Omental fat pad (tissue), 3 donors: ENCODE measurements at regions not wholly inside any gene's neighbourhood (a gene's known extent, or its start where the extent isn't known, plus 50 kb on each side); places are given as distances from the start of the nearest gene placed in this dataset.

Source experiments
- ATAC-seq: fragments of 150-250 bp; one replicate; pipeline ENCODE4 v1.9.1; 2016; ENCODE audit warnings: mild to moderate bottlenecking, moderate library complexity; ENCODE audit not compliant: low FRiP score
- DNase-seq: peaks from one replicate; pipeline ENCODE4 v3.0.0-alpha.2; 2019; ENCODE audit warnings: low spot score
- TF ChIP-seq, protein P1 (sequence below), 3 donors: fragments of 450-650 bp; IDR thresholded peaks; one replicate each; pipeline ENCODE4 v1.5.1; 2016 to 2017; ENCODE audit warnings: antibody characterized with exemption in 3 of 3, mild to moderate bottlenecking in 3 of 3, moderate library complexity in 2 of 3

DNA sequence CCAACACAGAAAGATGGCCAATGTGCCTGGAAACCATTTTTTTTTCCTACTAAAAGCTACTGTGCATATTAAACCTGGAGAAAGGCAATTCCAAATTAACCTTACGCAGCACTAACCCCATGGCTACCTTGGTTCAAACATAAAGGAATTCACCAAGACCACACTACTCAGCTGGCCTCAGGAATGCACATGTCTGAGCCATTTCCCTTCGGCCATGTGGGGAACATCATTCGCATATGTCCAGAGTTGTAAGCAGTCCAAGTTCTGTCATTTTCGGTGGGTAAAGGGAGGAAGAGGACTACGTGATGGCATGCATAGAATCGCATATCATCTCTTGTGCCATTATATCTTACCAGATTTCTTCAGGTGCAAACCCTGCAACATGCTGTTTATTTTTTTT, 175.4 kb downstream of the NTMT2 start:
- DNase-seq (no peak), ATAC-seq (no peak)
- TF ChIP-seq, protein P1, sequence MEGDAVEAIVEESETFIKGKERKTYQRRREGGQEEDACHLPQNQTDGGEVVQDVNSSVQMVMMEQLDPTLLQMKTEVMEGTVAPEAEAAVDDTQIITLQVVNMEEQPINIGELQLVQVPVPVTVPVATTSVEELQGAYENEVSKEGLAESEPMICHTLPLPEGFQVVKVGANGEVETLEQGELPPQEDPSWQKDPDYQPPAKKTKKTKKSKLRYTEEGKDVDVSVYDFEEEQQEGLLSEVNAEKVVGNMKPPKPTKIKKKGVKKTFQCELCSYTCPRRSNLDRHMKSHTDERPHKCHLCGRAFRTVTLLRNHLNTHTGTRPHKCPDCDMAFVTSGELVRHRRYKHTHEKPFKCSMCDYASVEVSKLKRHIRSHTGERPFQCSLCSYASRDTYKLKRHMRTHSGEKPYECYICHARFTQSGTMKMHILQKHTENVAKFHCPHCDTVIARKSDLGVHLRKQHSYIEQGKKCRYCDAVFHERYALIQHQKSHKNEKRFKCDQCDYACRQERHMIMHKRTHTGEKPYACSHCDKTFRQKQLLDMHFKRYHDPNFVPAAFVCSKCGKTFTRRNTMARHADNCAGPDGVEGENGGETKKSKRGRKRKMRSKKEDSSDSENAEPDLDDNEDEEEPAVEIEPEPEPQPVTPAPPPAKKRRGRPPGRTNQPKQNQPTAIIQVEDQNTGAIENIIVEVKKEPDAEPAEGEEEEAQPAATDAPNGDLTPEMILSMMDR (IDR thresholded peaks at IDR 0.05), result no peak

DNA sequence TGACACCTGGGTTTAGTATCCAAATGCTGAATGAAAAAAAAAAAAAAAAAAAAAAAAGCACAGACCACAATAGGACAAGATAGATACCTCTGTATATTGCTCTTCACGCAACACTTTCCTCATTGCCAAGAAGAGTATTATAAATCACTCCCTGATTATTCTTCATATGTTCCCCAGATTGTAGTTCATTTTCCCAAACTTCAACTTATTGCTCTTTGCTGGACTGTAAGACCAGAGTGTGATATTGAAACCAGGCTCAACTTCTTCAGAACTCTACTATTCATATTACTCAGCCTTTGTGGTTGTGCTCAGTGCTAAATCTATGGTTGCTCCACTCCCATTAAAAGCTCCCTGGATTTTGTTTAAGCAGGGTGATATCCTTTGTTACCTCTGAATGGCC, 180.4 kb downstream of the NTMT2 start:
- no peak for DNase-seq
- no peak for ATAC-seq
- TF ChIP-seq, protein P1 (IDR thresholded peaks at IDR 0.05), result no peak

DNA sequence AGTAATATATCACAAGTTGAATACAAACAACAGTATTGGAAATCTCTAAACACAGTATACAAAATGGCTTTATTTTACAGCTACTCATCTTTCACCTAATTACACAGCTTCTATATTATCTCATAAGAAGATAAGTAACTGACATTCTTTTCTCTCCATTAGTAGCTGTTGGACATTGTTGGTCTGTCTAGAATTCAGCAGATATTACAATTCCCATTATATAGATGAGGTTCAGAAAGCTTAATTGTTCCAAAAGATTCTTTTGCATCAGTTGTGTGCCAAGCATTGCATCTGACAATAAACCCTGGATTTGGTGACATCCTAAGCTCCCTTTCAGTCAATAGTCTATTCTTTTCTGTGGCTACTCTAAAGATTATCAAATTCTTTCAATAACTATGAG, 187.0 kb downstream of the NTMT2 start:
- ATAC-seq, result no peak
- TF ChIP-seq, protein P1 (IDR thresholded peaks at IDR 0.05), result no peak

DNA sequence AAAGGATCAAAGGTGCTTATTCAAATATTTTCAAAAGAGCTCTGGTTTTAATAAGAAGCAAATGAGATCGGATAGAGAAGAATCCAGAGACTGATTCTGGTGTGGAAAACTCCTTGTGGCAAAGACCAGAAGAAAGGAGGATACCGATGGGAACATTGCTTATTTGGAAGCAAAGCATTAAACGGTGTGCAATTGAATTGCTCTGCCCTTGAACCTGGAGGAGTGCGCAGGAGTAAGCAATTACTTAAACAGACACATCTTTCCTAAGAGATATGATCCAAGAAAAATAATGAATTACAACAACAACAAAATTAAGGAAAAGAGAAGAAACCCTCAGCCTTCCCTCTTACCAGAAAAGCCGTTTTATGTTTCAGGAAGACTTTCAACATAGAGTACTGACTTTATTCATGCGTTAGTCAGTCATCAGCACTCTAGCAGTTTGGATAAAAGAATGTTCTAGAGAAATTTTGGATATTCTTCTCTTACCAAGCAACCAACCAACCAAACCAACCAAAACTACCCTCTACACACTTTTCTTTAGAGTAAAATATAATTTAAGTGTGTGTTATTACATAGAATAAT, 191.7 kb downstream of the NTMT2 start:
- DNase-seq (no peak), ATAC-seq (peak; percentile 59)
- TF ChIP-seq, protein P1 (IDR thresholded peaks at IDR 0.05), result no peak

More for the DNA sequence above, 187.0 kb downstream of the NTMT2 start:
- DNase-seq, result no peak

DNA sequence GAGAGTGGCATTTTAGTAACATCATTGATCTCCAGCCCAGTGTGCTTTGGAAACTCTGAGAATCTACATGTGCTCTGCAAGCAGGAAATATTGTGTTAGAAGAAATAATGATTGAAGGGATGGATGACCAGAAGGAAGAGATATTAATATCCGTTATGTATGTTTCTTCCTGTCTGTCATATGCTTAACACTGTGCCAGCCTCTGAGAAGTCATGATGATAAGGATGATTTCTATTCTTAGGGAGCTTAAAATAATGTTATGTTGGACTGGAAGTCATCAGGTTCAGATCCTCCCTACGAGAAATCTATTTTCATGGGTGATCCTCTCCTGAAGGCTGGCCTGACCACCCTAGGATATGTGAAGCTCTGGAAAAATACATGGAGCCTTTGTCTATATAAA, 192.4 kb upstream of the GORAB start:
- DNase-seq (no peak), ATAC-seq (no peak)
- TF ChIP-seq, protein P1 (IDR thresholded peaks at IDR 0.05), result no peak

DNA sequence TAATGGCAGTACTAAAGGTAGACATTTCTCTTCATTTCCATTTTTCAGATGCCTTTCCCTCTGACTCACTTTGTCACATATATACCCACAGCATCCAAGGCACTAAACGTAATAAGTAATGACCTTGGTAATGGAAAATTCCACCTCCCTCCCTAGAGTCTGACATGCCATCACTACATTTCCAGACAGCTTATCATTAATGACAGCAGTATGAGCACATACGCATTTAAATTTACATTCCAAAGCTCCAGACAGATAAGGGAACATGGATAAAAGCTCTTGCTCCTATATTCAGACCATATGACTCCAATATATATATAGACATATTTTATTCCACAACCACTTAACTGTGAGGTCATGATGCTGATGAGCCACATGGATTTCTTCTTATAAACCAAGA, 191.7 kb upstream of the GORAB start:
- DNase-seq (no peak), ATAC-seq (no peak)
- TF ChIP-seq, protein P1 (IDR thresholded peaks at IDR 0.05), result no peak

DNA sequence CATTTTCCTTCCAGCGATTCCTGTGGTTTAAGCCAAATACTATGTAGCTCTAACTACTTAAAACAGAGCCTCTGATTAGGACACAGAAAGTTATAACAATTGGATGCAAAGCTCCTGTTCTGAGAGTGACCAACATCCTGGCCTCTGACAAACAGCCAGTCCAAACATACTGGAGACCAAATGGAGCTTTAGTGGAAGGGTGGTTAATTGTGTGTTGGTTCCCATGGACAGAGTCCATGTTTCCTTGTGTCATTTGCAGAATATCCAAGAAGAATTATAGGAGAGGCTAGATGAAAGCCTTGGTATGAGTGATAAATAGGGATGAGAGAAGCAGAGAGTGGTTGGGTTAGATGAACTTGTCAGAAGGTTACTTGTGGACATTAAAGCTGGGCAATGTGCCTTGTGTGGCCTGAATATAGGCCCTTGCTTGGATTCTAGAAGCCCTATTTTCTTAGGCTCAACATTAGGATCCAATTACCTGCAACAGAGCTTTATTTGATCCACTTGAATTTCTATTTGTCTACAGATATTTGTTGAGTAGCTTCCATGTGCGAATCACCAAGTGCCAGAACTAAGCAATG, 180.5 kb upstream of the GORAB start:
- DNase-seq (no peak), ATAC-seq (no peak)

More for the DNA sequence above, 180.5 kb upstream of the GORAB start:
- TF ChIP-seq, protein P1 (IDR thresholded peaks at IDR 0.05), result no peak
